HL-60 (cell line): ENCODE measurements at regions not wholly inside any gene's neighbourhood (a gene's known extent, or its start where the extent isn't known, plus 50 kb on each side); places are given as distances from the start of the nearest gene placed in this dataset.

Source experiments
- DNase-seq, 2 experiments: peaks; one replicate each; pipeline ENCODE4 v3.0.0-alpha.2; 2010 to 2020; ENCODE audit warnings: low read depth in 1 of 2, low spot score in 1 of 2
- H3K27ac ChIP-seq: fragments of 250-450 bp; sonication (Bioruptor Pico); replicated peaks from 2 replicates; pipeline ENCODE4 v1.5.1; 2020; ENCODE audit warnings: mild to moderate bottlenecking, moderate library complexity
- H3K27me3 ChIP-seq: fragments of 250-450 bp; sonication (Bioruptor Pico); 2 replicates; pipeline ENCODE4 v1.5.1; 2021; ENCODE audit warnings: mild to moderate bottlenecking, moderate library complexity; ENCODE audit not compliant: insufficient read depth, poor library complexity, severe bottlenecking
- H3K4me3 ChIP-seq: replicated peaks from 2 replicates; pipeline ENCODE4 v1.5.1; 2011; ENCODE audit warnings: mild to moderate bottlenecking, control low read depth, low read length; ENCODE audit not compliant: insufficient read depth
- CTCF ChIP-seq: IDR thresholded peaks from one replicate; pipeline ENCODE4 v1.5.1; 2011; ENCODE audit warnings: low read length, control low read depth, inconsistent platforms; ENCODE audit not compliant: insufficient read depth
- GABPA ChIP-seq: IDR thresholded peaks from 2 replicates; pipeline ENCODE4 v1.6.1; 2012; ENCODE audit warnings: low read depth
- POLR2AphosphoS5 ChIP-seq: IDR thresholded peaks from 2 replicates; pipeline ENCODE4 v1.6.1; 2012; ENCODE audit warnings: low read depth
- REST ChIP-seq: IDR thresholded peaks from 2 replicates; pipeline ENCODE4 v1.6.1; 2012; ENCODE audit warnings: low read depth; ENCODE audit not compliant: insufficient replicate concordance
- SPI1 ChIP-seq: IDR thresholded peaks from 2 replicates; pipeline ENCODE4 v1.6.1; 2012; ENCODE audit warnings: low read depth, mild to moderate bottlenecking, borderline replicate concordance

- no peak for DNase-seq
- no peaks in the 10 kb centered on the region for H3K27me3 ChIP-seq
- no peak overlapping the region for H3K4me3 ChIP-seq
- TF ChIP-seq GABPA: no peak
- TF ChIP-seq REST: no peak
- no peak for TF ChIP-seq CTCF
- TF ChIP-seq POLR2AphosphoS5: no peak
- no peak for TF ChIP-seq SPI1
- H3K27ac ChIP-seq: no peak overlapping the region
Observed at GRCh38 chr1:22371408-22371807, 80.2 kb upstream of the ZBTB40 start.

- Histone ChIP-seq H3K27ac (no peak overlapping the region), H3K4me3 (no peak overlapping the region), H3K27me3 (no peaks in the 10 kb centered on the region)
- TF ChIP-seq SPI1: no peak
- no peak for DNase-seq
Observed at GRCh38 chr1:22373252-22373651, 78.4 kb upstream of the ZBTB40 start.

GRCh38 chr1:22374001-22374400 is 77.7 kb upstream of the ZBTB40 start:
- no peak for DNase-seq
- Histone ChIP-seq H3K27ac (no peak overlapping the region), H3K4me3 (no peak overlapping the region), H3K27me3 (no peaks in the 10 kb centered on the region)
- TF ChIP-seq GABPA (no peak), CTCF (no peak), REST (no peak), POLR2AphosphoS5 (no peak), SPI1 (no peak)

GRCh38 chr1:22375601-22376000 is 76.0 kb upstream of the ZBTB40 start:
- no peak overlapping the region for H3K27ac ChIP-seq
- H3K27me3 ChIP-seq: no peaks in the 10 kb centered on the region
- DNase-seq: no peak
- H3K4me3 ChIP-seq: no peak overlapping the region
- TF ChIP-seq POLR2AphosphoS5: no peak
- TF ChIP-seq SPI1: no peak
- TF ChIP-seq CTCF: no peak
- TF ChIP-seq GABPA: no peak
- no peak for TF ChIP-seq REST
